ENCODE measurements at regions not wholly inside any gene's neighbourhood (a gene's known extent, or its start where the extent isn't known, plus 50 kb on each side); places are given as distances from the start of the nearest gene placed in this dataset.

DNA sequence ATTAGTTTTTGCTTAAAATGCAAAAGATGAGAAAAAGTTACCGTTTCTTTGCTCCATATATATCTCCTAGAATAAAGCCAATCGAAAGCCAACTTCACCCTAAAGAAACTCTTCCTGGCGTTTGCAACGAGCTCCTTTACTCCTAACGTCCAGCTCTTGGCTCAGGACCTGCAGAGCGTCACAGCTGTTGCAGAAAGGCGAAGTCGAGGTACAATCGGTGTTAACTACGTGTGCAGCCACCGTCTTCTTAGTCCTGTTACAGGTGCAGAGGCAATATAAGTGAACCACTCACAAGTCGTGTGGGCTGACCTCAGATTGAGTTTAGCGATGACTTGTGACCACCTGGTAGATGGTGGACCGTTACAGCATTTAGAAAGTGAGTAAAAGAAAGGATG is 113.1 kb downstream of the TRIM27 start:
- TF ChIP-seq CTCF (conservative IDR thresholded peaks at IDR 0.05; ENCODE audit: low read depth, low read length) (no peak), EZH2 (IDR thresholded peaks at IDR 0.05; ENCODE audit: borderline replicate concordance, low read depth, low read length, poor library complexity, severe bottlenecking) (no peak)
